CD14-positive monocyte (primary cell): ENCODE measurements at regions not wholly inside any gene's neighbourhood (a gene's known extent, or its start where the extent isn't known, plus 50 kb on each side); places are given as distances from the start of the nearest gene placed in this dataset.
A peak's percentile ranks its signal among the peaks of the same experiment; 100 is the strongest.

ENCODE experiments used
- DNase-seq, 3 donors: peaks; one replicate each; pipeline ENCODE4 v3.0.0-alpha.2; 2011 to 2022
- H2AFZ ChIP-seq: 2 replicates; pipeline ENCODE4 v1.6.0; 2012; ENCODE audit warnings: mild to moderate bottlenecking, low read depth, low read length, inconsistent platforms; ENCODE audit not compliant: insufficient read depth, poor library complexity, severe bottlenecking
- H3K27ac ChIP-seq, 2 donors: 1 replicate in 1 of 2; 2 replicates in 1 of 2; pipeline ENCODE4 v1.5.1; 2012 to 2013; ENCODE audit warnings: low read length in 2 of 2, control low read depth in 1 of 2, inconsistent platforms in 1 of 2, low read depth in 1 of 2, mild to moderate bottlenecking in 1 of 2
- H3K27me3 ChIP-seq, 2 donors: one replicate each; pipeline versions ENCODE4 v1.6.0 to v1.6.1; 2011 to 2013; ENCODE audit warnings: low read length in 2 of 2; ENCODE audit not compliant: control insufficient read depth in 2 of 2, insufficient read depth in 2 of 2
- H3K36me3 ChIP-seq, 2 donors: replicated peaks in 1 of 2; 1 replicate in 1 of 2; 2 replicates in 1 of 2; pipeline versions ENCODE4 v1.5.1 to v1.6.1; 2012 to 2013; ENCODE audit warnings: low read length in 2 of 2, control low read depth in 1 of 2, inconsistent platforms in 1 of 2, mild to moderate bottlenecking in 1 of 2; ENCODE audit not compliant: insufficient read depth in 2 of 2, control insufficient read depth in 1 of 2
- H3K4me1 ChIP-seq, 2 donors: 1 replicate in 1 of 2; 2 replicates in 1 of 2; pipeline versions ENCODE4 v1.5.1 to v1.6.1; 2012 to 2013; ENCODE audit warnings: low read length in 2 of 2, control low read depth in 1 of 2, inconsistent platforms in 1 of 2, mild to moderate bottlenecking in 1 of 2, moderate library complexity in 1 of 2; ENCODE audit not compliant: insufficient read depth in 2 of 2, control insufficient read depth in 1 of 2
- H3K4me2 ChIP-seq: replicated peaks from 2 replicates; pipeline ENCODE3; 2012; ENCODE audit warnings: low read length, moderate library complexity, mild to moderate bottlenecking; ENCODE audit not compliant: poor library complexity, severe bottlenecking; ENCODE audit errors: extremely low read depth
- H3K4me3 ChIP-seq, 3 experiments: fragments of 200-600 bp in 1 of 3; sonication (generic) in 1 of 3; replicated peaks in 1 of 3; 1 replicate in 2 of 3; 2 replicates in 1 of 3; pipeline ENCODE4 v1.5.1; 2011 to 2013; ENCODE audit warnings: low read length in 3 of 3, mild to moderate bottlenecking in 3 of 3, control low read depth in 2 of 3, low read depth in 2 of 3, inconsistent platforms in 1 of 3, moderate library complexity in 1 of 3
- H3K79me2 ChIP-seq: 2 replicates; pipeline ENCODE4 v1.6.0; 2012; ENCODE audit warnings: mild to moderate bottlenecking, control low read depth, inconsistent platforms, low read length, moderate library complexity; ENCODE audit not compliant: insufficient read depth
- H3K9ac ChIP-seq: 2 replicates; pipeline ENCODE4 v1.6.0; 2017; ENCODE audit warnings: low read length, mild to moderate bottlenecking; ENCODE audit not compliant: insufficient read depth, poor library complexity, severe bottlenecking
- H3K9me3 ChIP-seq, 2 donors: replicated peaks in 1 of 2; 1 replicate in 1 of 2; 2 replicates in 1 of 2; pipeline versions ENCODE4 v1.5.1 to v1.6.1; 2012 to 2013; ENCODE audit warnings: low read length in 2 of 2, control low read depth in 1 of 2; ENCODE audit not compliant: control insufficient read depth in 1 of 2, insufficient read depth in 1 of 2
- H4K20me1 ChIP-seq: 2 replicates; pipeline ENCODE4 v1.6.0; 2012; ENCODE audit warnings: mild to moderate bottlenecking, low read length, control low read depth, moderate library complexity; ENCODE audit not compliant: insufficient read depth
- H3K27ac Mint-ChIP-seq, 7 donors: one replicate each; pipeline ENCODE4 v1.8.0; 2020; ENCODE audit warnings: mild to moderate bottlenecking in 7 of 7, mixed read lengths in 7 of 7, moderate library complexity in 6 of 7, inconsistent platforms in 2 of 7
- H3K27me3 Mint-ChIP-seq, 3 donors: one replicate each; pipeline ENCODE4 v1.8.0; 2021 to 2022; ENCODE audit warnings: low read depth in 3 of 3, mild to moderate bottlenecking in 3 of 3, mixed read lengths in 3 of 3, moderate library complexity in 3 of 3, inconsistent platforms in 1 of 3
- H3K36me3 Mint-ChIP-seq, 2 donors: one replicate each; pipeline ENCODE4 v1.8.0; 2020; ENCODE audit warnings: mixed read lengths in 2 of 2, inconsistent platforms in 1 of 2, mild to moderate bottlenecking in 1 of 2
- H3K4me1 Mint-ChIP-seq: one replicate; pipeline ENCODE4 v1.8.0; 2020; ENCODE audit warnings: mild to moderate bottlenecking, mixed read lengths
- H3K4me3 Mint-ChIP-seq, 2 donors: one replicate each; pipeline ENCODE4 v1.8.0; 2020; ENCODE audit warnings: mild to moderate bottlenecking in 2 of 2, mixed read lengths in 2 of 2, moderate library complexity in 1 of 2
- H3K9me3 Mint-ChIP-seq, 7 donors: one replicate each; pipeline ENCODE4 v1.8.0; 2020 to 2022; ENCODE audit warnings: mixed read lengths in 7 of 7, mild to moderate bottlenecking in 6 of 7, moderate library complexity in 6 of 7, inconsistent platforms in 2 of 7
- WGBS: methylation state at CpG from one replicate; pipeline ENCODE4 v1.1.5; 2013; ENCODE audit warnings: missing lambda C conversion rate; ENCODE audit not compliant: insufficient coverage; 5-methylcytosine and 5-hydroxymethylcytosine counted together
- intact Hi-C, 2 donors: fragments of 100-400 bp; cut with micrococcal nuclease; formaldehyde crosslinking; loops; one replicate each; pipeline versions ENCODE4 v1.15.0 to v1.15.1; 2023
- TF ChIP-seq, protein P1 (sequence below): fragments of 200-600 bp; IDR thresholded peaks from one replicate; pipeline ENCODE4 v1.8.0; 2022; ENCODE audit warnings: antibody characterized with exemption, mild to moderate bottlenecking

DNA sequence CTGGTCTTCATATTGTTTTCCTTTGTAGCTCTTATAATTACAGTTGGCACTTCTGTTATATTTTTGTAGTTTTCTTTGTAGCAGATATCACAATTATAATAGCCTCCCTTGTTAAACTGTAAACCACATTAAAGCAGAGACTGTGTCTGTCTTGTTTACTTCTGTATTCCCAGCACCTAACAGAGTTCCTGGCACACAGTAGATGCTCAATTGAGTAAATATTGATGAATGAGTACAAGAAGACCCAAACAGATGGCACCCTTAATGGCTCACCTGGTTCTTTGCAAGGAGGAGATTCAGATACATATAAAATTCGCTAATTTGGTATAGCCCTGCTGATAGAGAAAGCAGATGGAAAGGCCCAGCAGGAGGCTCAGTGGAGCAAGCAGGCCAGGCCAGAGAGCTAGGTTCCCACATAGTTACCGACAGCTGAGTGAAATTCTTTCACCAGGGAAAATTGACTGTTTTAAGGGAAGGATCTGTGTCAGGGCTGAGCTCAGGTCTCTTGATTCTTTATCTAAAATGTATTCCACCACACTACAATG is 120.1 kb downstream of the NUP35 start:
- Histone ChIP-seq H3K79me2 (no peaks in the 10 kb centered on the region), H3K27me3 (no peaks in the 10 kb centered on the region), H3K9ac (no peak overlapping the region), H3K4me1 (no peaks in the 10 kb centered on the region), H3K4me3 (no peak overlapping the region), H3K9me3 (no peaks in the 10 kb centered on the region), H3K27ac (no peak overlapping the region), H3K4me2 (no peak overlapping the region), H2AFZ (no peak overlapping the region), H4K20me1 (no peaks in the 10 kb centered on the region), H3K36me3 (no peaks in the 10 kb centered on the region)
- Mint-ChIP-seq H3K36me3 (no peaks in the 10 kb centered on the region), H3K9me3 (peaks cover 0 to 3% (median 0%) of the 10 kb centered on the region in 7 donors), H3K4me3 (no peak overlapping the region), H3K27ac (no peak overlapping the region), H3K4me1 (no peaks in the 10 kb centered on the region), H3K27me3 (no peaks in the 10 kb centered on the region)
- no peak for DNase-seq
- WGBS = 100% methylated on average over 1 of the region's 2 CpGs
- intact Hi-C loops = no loop called here
- TF ChIP-seq, protein P1, sequence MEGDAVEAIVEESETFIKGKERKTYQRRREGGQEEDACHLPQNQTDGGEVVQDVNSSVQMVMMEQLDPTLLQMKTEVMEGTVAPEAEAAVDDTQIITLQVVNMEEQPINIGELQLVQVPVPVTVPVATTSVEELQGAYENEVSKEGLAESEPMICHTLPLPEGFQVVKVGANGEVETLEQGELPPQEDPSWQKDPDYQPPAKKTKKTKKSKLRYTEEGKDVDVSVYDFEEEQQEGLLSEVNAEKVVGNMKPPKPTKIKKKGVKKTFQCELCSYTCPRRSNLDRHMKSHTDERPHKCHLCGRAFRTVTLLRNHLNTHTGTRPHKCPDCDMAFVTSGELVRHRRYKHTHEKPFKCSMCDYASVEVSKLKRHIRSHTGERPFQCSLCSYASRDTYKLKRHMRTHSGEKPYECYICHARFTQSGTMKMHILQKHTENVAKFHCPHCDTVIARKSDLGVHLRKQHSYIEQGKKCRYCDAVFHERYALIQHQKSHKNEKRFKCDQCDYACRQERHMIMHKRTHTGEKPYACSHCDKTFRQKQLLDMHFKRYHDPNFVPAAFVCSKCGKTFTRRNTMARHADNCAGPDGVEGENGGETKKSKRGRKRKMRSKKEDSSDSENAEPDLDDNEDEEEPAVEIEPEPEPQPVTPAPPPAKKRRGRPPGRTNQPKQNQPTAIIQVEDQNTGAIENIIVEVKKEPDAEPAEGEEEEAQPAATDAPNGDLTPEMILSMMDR = no peak

DNA sequence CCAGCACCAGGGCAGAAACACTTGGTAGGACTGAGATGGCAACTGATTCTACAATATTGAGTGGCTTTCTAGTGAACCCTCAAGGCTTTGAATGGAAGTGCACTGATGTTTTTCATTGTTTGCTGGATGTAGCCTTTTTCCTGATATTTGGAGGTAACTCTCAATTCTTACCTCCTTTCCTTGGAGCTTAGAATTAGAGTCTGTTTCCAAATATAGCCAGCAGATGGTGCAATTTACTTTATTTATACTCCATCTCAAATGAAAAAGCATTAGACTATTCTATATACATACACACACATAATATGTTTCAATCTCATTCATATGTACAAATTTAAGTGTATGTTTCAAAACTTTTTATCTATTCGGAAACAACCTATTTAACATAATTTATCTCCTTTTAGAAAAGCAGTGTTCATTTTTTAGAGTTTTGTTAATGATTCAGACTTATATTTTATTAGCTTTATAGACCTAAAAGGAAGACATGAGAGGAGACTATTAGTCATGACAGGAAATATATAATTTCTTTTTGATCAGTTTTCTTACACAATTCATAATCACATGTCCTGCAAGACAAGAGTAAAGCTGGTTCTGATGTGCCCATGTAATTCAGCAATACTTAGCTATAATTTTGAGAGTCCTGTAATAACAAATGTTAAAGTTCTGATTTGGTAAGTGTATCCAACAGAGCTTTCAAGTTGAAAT is 124.8 kb downstream of the NUP35 start:
- Mint-ChIP-seq H3K27me3 (peaks cover 0 to 2% (median 0%) of the 10 kb centered on the region in 3 donors), H3K4me3 (no peak overlapping the region), H3K4me1 (no peaks in the 10 kb centered on the region), H3K9me3 (no peaks in the 10 kb centered on the region), H3K36me3 (no peaks in the 10 kb centered on the region), H3K27ac (no peak overlapping the region)
- Histone ChIP-seq H3K27me3 (no peaks in the 10 kb centered on the region), H3K4me3 (no peak overlapping the region), H4K20me1 (no peaks in the 10 kb centered on the region), H3K4me1 (no peaks in the 10 kb centered on the region), H3K27ac (no peak overlapping the region), H2AFZ (no peak overlapping the region), H3K9me3 (no peaks in the 10 kb centered on the region), H3K4me2 (no peak overlapping the region), H3K36me3 (no peaks in the 10 kb centered on the region), H3K79me2 (no peaks in the 10 kb centered on the region), H3K9ac (no peak overlapping the region)
- intact Hi-C loops = no loop called here
- TF ChIP-seq, protein P1 = peak; percentile 26
- DNase-seq = no peak
- WGBS = no CpG with 5 or more reads among the region's 1 CpG
